Loucy (cell line): ENCODE measurements at regions not wholly inside any gene's neighbourhood (a gene's known extent, or its start where the extent isn't known, plus 50 kb on each side); places are given as distances from the start of the nearest gene placed in this dataset.

Experiments used
- H2AFZ ChIP-seq: fragments of 200-600 bp; sonication (generic); 2 replicates; pipeline ENCODE4 v1.6.0; 2016; ENCODE audit warnings: antibody characterized with exemption, mild to moderate bottlenecking, low read length, moderate library complexity
- H3F3A ChIP-seq: fragments of 200-600 bp; 2 replicates; pipeline ENCODE4 v1.6.0; 2016; ENCODE audit warnings: antibody characterized with exemption, low read depth, mild to moderate bottlenecking
- H3K27me3 ChIP-seq: fragments of 200-600 bp; sonication (generic); 2 replicates; pipeline ENCODE4 v1.6.1; 2014; ENCODE audit warnings: low read length, mild to moderate bottlenecking; ENCODE audit not compliant: insufficient read depth, poor library complexity, severe bottlenecking
- H3K36me3 ChIP-seq: fragments of 200-600 bp; sonication (generic); 2 replicates; pipeline ENCODE4 v1.6.1; 2016; ENCODE audit warnings: low read length; ENCODE audit not compliant: insufficient read depth
- H3K4me1 ChIP-seq: fragments of 200-600 bp; sonication (generic); 2 replicates; pipeline ENCODE4 v1.5.1; 2014; ENCODE audit warnings: low read length, mild to moderate bottlenecking; ENCODE audit not compliant: insufficient read depth, poor library complexity, severe bottlenecking
- H3K4me2 ChIP-seq: fragments of 200-600 bp; sonication (generic); 2 replicates; pipeline ENCODE4 v1.6.0; 2014; ENCODE audit warnings: antibody characterized with exemption, low read length, low read depth, mild to moderate bottlenecking; ENCODE audit not compliant: poor library complexity, severe bottlenecking
- H3K4me3 ChIP-seq: fragments of 200-600 bp; sonication (generic); 2 replicates; pipeline ENCODE4 v1.5.1; 2014; ENCODE audit warnings: low read length, mild to moderate bottlenecking, mixed read lengths; ENCODE audit not compliant: poor library complexity, severe bottlenecking
- H3K79me2 ChIP-seq: fragments of 200-600 bp; sonication (generic); 2 replicates; pipeline ENCODE4 v1.6.1; 2014; ENCODE audit warnings: low read length; ENCODE audit not compliant: insufficient read depth
- H3K9ac ChIP-seq: fragments of 200-600 bp; sonication (generic); 2 replicates; pipeline ENCODE4 v1.6.0; 2014; ENCODE audit warnings: mild to moderate bottlenecking, low read depth, low read length, moderate library complexity; ENCODE audit not compliant: poor library complexity, severe bottlenecking
- H3K9me2 ChIP-seq: fragments of 200-600 bp; sonication (generic); replicated peaks from 2 replicates; pipeline ENCODE4 v1.6.1; 2016; ENCODE audit warnings: low read depth, low read length, mixed read lengths
- H3K9me3 ChIP-seq: fragments of 200-600 bp; sonication (generic); 2 replicates; pipeline ENCODE4 v1.6.1; 2014; ENCODE audit warnings: mild to moderate bottlenecking, antibody characterized with exemption, low read length, low read depth; ENCODE audit not compliant: insufficient read depth
- H4K20me1 ChIP-seq: fragments of 200-600 bp; sonication (generic); 2 replicates; pipeline ENCODE4 v1.6.0; 2014; ENCODE audit warnings: antibody characterized with exemption, low read length, mild to moderate bottlenecking; ENCODE audit not compliant: insufficient read depth, poor library complexity, severe bottlenecking
- CTCF ChIP-seq: fragments of 200-600 bp; sonication (generic); conservative IDR thresholded peaks from 2 replicates; pipeline ENCODE4 v1.5.1; 2014; ENCODE audit warnings: mild to moderate bottlenecking, antibody characterized with exemption, low read length
- EZH2phosphoT487 ChIP-seq: fragments of 200-600 bp; IDR thresholded peaks from 2 replicates; pipeline ENCODE4 v1.6.1; 2018; ENCODE audit warnings: antibody characterized with exemption, mild to moderate bottlenecking, moderate library complexity, borderline replicate concordance

GRCh38 chr15:77808581-77809177, 176.0 kb upstream of the LINGO1 start:
- Histone ChIP-seq H3K79me2 (no peaks in the 10 kb centered on the region), H4K20me1 (no peaks in the 10 kb centered on the region), H3K9me2 (no peaks in the 10 kb centered on the region), H3K9ac (no peak overlapping the region), H3K9me3 (no peaks in the 10 kb centered on the region), H3K4me3 (no peak overlapping the region), H3F3A (no peaks in the 10 kb centered on the region), H3K36me3 (no peaks in the 10 kb centered on the region), H3K4me1 (no peaks in the 10 kb centered on the region), H2AFZ (no peak overlapping the region), H3K27me3 (no peaks in the 10 kb centered on the region), H3K4me2 (no peak overlapping the region)
- TF ChIP-seq CTCF = no peak
- no peak for TF ChIP-seq EZH2phosphoT487

GRCh38 chr15:77808075-77808474, 175.4 kb upstream of the LINGO1 start:
- Histone ChIP-seq H3K4me2 (no peak overlapping the region), H3F3A (no peaks in the 10 kb centered on the region), H3K4me3 (no peak overlapping the region), H3K79me2 (no peaks in the 10 kb centered on the region), H3K9ac (no peak overlapping the region), H3K27me3 (no peaks in the 10 kb centered on the region), H3K36me3 (no peaks in the 10 kb centered on the region), H4K20me1 (no peaks in the 10 kb centered on the region), H3K4me1 (no peaks in the 10 kb centered on the region), H3K9me3 (no peaks in the 10 kb centered on the region), H3K9me2 (no peaks in the 10 kb centered on the region), H2AFZ (no peak overlapping the region)
- no peak for TF ChIP-seq EZH2phosphoT487
- TF ChIP-seq CTCF = no peak

DNA sequence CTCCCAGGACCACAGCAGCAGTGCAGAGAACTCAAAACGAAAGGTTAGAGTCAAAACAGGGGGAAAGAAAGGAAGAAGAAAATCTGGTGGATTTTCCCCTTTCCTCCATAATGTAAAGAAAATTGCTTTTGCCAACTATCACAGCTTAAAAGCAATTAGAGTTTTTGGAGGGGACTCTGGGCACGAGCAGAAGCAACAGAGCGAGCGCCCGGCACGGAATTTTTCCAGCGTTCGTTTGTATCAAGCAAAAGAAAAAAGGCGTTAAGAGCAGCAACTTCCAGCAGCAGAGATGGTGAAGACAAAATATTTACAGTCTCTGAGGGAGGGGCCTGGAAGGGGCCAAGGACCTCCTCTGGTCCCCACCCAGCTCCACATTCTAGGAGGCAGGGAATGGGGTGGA, 174.9 kb upstream of the LINGO1 start:
- Histone ChIP-seq H3K4me2 (no peak overlapping the region), H3K79me2 (no peaks in the 10 kb centered on the region), H2AFZ (no peak overlapping the region), H3F3A (no peaks in the 10 kb centered on the region), H3K9me2 (no peaks in the 10 kb centered on the region), H3K36me3 (no peaks in the 10 kb centered on the region), H4K20me1 (no peaks in the 10 kb centered on the region), H3K27me3 (no peaks in the 10 kb centered on the region), H3K9ac (no peak overlapping the region), H3K9me3 (no peaks in the 10 kb centered on the region), H3K4me3 (no peak overlapping the region), H3K4me1 (no peaks in the 10 kb centered on the region)
- no peak for TF ChIP-seq EZH2phosphoT487
- no peak for TF ChIP-seq CTCF
